NCI-H1092 (cell line): ENCODE measurements at regions not wholly inside any gene's neighbourhood (a gene's known extent, or its start where the extent isn't known, plus 50 kb on each side); places are given as distances from the start of the nearest gene placed in this dataset.
A peak's percentile ranks its signal among the peaks of the same experiment; 100 is the strongest.

ENCODE experiments used
- DNase-seq: peaks from one replicate; lab custom pipeline; 2025; lab: John Stamatoyannopoulos, UW

DNA sequence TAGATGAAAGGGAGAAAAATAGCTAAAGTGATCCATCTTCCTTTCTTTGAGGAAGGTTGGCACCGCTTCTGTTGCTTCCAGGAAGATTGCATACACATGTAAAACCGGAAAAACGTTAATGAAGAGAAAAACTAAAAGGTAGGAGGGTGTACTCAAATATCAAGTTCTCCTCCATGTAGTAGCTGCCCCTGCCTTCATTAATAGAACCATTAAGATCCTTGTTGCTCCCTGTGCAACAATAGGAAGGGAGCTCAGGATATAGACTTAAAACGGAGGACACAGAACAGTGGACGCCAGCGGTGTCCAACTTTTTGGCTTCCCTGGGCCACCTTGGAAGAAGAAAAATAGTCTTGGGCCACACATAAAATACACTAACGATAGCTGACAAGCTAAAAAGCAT, 118.9 kb downstream of the TMEM174 start:
- DNase-seq: no peak

DNA sequence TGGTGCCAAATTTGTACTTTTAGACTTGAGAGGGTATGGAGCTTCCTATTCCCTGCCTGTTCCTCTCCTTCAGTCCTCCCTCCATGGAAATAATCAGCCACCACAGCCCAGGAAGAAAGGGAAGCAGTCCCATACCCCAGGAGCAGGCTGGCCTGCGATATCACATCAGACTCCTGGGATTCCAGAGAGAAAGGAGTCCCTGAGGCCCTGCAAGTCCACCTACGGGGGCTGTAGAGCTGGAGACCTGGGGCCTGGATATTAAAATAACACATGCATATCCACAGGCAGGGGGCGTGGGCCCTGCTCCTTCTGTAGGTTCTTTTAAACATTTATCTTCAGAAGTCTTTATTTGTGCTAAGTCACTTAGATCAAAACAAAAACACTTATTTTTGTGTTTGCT, 117.2 kb downstream of the TMEM174 start:
- DNase-seq: no peak

DNA sequence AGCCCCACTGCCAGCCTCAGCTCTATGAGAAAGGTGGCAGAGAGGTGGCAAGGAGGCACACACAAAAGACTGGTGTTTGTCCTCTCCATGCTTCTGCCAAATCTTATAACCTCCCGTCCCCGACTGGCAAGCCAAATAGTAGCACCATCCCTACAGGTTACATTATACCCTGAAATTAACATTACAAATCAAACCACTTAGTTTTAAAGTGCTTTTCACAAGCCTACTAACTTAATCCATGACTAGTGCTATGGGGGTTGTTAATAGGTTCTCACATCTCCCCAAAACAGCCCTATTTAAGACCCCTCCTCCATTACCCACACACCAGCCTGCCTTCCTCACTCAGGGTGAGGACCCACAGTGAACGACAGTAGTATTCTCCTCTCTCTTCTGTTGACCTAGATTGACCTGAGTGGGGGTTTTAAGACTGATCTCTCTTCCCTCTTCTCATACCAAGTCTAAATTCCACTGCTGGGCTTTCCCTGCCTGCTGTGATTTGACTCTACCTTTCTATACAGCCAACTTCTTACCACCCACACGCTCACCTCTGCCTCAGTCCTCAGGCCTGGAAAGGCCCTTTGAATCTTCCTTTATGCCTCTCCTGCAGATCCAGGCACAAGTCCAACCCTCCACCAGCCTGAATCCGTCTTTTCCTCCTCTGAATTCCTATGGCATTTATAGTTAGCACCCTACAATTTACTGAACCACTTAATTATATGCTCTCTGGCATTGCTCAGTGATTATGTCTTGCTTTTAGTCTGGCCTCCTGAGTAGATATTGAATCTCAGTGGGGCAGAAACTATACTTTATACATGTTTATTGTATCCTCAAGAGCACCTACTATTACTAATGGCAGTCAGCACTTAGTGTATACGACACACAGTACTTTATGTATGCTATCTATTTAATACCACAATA, 116.1 kb downstream of the TMEM174 start:
- no peak for DNase-seq

DNA sequence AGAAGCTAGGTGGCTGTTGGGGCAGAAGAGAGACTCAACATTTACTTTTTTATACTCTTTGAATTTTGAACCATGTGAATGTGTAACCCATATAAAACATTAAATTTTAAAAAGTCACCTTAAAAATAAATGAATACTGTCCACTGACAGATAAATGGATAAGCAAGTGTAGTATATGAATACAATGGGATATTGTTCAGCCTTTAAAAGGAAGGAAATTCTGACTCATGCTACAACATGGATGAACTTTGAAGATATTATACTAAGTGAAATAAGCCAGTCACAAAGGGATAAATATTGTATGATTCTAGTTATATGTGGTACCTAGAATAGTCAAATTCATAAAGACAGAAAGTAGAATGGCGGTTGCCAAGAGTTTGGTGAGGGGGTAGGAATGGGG, 113.9 kb downstream of the TMEM174 start:
- DNase-seq: no peak

DNA sequence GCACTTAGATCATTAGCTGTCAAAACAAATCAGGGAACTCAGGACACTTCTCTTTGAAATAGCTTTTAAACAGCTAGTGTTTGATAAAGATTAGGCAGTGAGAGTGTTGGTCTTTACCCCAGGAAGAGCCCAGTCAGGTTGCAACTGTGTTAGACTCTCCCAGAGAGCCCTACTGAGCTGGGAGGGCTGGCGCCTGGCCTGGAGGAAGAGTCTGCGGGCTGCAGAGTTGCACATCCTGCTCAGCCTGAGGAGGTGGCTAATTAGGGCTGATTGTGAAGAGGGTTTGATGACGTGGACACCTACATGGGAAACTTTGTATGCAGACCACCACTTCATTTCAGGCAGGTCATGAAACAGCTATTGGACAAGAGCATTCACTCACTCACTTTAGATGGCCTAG, 112.0 kb downstream of the TMEM174 start:
- DNase-seq: no peak

DNA sequence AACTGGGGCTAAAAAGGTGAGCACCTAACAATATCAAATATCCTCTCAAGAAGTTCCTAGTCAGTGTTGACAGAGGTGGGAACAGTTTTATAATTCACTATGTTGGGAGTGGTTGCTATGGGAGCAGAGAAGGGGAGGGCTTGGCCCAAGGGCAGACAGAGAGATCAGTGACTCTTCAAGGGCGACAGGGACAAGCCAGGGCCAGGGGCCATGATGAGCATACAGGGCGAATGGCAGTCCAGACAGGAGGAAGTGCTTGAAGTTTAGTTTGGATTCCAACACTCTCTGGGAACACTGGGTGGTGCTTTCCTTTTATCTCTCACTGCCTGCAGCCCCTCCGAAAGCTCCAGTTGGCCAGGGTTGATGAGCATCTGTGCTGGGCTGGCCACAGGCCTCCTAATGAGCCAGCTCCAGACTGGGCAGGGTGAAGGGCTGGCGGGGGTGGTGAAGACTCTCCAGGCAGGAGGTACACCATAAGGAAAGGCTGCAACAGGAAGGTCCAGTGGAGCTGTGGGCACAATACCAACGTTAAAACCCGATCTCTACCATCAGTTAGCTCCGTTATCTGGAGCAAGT, 111.3 kb downstream of the TMEM174 start:
- DNase-seq: no peak

DNA sequence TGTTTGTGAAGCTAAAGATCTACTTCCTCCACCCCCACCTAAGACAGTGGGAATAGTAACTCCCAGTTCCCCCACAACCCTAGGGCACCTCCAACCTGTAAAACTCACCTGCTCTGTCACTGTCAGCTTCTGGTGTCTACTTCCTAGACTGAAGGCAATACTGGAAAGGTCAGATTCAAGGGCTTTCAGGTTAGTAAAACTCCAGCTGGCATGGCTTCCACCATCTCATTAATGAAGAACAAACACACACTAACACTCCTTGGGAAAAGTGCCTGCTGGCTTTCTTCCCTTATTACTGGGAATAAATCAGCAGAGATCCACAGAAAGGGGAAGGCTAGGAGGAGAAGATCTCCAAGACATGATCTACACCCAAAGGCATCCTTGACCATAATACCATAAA, 109.9 kb downstream of the TMEM174 start:
- DNase-seq: peak; percentile 32

DNA sequence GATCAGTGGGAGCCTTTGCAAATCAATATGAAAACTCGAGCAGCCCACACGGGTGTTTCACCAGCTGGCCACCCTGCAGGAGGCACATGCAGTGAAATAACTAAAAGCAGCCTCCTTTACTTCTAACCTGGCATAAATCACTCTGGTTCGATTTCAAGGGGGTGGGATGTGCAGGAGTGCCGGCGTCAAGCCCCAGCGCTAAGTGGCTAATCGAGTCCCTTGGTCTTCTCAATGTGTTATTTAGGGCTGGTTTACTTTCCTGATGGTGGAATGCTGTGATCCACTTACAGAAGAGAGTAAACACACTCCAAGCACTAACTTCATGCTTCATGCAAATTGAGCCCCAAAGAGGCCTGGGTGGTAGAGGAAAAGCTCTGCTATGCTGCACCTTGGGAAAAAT, 109.4 kb downstream of the TMEM174 start:
- peak; percentile 79 for DNase-seq

DNA sequence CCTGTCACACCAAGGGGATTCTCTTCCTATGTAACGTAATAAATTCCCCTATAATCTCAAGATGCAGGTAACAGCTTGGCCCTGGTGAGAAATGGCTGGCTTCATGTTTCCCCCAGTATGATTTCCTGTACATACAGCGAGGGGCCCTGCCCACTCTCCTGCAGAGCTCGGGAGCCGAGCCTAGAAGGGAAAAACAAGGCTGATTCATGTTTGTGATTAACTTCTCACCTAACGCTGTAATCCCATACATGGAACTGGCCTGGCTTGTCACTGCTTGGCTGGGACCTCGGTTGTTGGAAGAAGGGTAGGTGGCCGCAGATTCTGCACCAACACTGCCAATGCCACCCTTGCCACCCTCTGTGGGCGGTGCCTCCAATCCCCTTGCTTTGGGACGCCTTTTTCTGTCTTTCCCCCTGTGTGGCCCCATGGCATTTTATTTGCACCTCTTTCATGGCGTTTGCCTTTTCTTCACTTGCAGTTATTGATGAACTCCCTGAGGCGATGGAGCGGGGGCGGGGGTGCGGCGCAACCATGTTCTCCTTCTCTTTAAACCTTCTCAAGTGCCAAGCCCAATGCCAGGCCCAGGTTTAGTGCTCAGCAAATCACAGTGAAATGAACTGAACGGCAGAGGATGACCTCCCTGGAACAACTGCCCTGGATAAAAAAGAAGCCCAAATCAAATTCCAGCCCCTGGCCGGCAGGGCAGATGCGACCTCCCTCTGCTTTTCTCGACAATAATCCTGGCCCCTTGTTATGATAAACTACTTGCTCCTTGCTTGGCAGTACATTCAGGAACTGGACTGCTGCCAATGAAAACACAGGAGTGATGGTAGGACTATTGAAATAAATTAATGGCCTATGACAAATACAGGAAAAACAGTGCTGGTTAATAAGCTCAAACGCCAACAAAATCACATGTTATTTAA, 108.1 kb downstream of the TMEM174 start:
- peak; percentile 88 for DNase-seq

DNA sequence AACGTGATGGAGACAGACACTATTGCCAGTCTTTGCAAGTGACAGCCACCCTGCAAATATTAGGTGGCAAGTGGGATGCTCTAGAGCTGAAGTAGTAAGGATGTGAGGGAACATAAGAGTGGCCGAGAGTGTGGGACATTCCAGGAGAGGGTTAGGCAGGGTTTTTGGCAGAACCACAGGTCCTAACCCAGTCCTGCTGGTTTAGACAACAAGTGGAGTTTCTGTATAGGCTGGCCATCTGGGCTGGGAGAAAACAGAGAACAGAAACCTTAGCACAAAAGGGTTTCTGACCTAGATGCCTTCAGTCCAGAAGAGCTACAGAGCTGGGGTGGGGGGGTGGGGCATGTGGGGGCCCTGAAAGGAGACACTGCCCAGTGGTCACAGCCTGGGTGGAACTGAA, 107.4 kb downstream of the TMEM174 start:
- DNase-seq: no peak

DNA sequence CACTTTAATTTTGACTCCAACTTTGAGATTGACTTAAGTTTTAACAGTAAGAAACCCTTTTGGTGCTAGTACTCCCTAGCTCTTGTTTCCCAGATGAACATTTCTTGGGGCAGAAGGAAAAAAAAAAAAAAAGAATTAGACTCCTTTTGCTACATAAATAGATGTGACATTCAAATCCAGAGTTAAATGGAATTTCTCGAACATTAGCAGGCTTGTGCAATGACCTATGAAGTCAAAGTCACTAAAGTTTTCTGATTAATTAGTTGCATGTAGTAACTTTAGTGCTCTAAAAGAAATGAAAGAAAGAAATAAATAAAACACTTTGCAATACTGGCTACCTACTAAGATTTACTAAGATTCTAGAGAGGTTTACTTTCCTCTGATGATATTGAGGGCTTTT, 106.8 kb downstream of the TMEM174 start:
- DNase-seq: no peak

DNA sequence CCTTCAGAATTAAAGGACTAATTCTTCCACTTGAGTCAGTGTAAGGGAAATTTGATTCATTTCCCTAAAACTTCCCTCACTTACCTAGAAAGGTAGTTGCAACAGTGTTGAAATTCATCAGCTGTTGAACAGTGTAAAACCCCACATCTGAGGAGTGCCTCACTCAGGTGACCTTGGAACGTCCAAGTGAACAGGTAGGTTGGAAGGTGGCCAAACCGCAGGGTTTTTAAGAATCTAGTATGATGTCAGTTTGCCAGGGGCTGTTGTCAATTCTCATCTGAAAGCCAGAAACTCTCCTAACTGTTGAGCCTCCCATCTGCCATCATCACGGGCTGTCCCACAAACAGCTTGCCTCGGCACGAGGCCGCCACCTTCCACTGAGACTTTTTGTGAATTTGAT, 105.7 kb downstream of the TMEM174 start:
- no peak for DNase-seq

DNA sequence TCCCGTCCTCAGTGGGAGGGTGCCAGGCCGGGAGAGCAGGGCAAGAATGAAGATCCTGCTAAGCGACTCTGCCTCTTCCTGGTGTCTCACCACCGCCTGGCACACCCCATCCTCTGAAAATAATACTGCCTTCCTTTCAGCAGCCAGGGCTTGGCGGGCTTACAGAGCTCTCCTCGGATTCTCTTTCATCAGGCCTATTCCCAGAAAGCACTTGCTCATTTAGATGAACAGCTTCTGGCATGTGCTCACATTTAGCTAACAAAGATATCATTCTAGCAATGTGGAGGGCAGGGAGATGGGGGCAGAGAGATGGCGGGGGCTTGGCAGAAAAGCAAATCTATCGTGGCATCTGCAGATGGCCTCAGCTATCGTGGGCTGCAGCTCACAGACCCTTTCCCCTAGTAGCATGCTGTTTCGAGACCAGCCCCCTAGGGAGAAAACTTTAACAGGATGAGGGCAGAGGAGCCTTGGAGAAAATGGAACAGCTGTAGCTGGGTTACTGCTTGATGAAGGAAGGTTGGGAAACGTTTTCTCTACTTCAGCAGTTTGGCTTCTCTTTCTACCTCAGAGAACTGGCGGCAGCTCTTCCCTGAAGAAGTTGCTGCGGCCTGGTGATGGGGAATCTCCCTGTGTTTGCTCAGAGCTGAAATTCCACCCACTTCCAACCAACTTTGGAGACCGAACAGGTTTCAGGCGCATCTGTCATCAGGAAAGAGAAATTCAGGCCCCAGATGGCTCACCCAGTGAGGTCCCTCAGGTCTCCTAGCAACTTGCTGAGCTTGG, 102.1 kb downstream of the TMEM174 start:
- peak; percentile 65 for DNase-seq

DNA sequence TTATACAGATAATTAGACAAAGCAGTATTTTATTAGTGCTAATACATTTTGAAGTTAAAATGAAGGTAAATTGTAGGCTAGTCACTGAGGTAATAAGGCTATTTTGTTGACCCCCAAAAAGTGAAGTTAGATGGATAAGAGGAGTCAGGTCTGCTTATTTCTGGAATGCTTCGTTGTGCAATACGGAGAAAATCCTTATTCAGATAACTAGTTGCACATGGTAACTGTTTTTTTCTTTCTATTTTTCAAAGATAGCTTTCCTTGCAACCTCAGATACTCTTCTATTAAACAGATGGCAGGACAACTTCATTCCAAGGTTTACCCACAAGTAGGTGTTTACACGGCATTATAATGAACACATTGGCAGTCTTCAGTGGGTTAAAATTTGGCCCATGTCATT, 101.1 kb downstream of the TMEM174 start:
- DNase-seq: no peak

DNA sequence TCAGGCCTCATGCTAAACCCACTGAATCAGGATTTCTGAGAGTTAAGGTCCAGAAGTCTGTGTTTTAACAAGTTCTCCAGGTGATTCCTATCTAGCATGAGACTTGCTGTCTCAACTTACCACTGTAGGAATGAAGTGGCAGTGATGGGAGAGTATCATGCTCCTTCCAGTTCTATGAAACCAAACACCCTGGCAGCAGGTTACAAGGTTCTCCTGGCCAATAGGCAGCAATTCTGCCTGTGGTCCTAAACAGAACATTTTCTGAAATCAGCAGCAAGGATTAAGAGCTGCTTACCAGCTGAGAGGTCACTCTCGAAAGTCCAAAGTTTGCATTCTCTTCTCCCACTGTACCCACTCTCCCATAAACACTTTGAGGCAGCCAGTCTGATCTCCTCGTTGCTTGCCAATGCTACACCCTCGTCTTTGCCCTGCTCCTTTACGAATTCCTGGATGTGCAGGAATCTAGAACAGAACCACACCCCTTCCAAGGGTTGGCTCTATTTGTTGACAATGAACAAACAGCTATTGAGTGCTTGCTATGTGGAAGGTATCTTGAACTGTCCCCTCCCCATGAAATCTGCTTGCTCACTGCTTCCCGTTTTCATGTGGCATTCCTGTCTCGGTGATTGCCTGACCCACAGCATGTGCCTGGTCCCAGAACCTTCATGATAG, 100.5 kb downstream of the TMEM174 start:
- no peak for DNase-seq

DNA sequence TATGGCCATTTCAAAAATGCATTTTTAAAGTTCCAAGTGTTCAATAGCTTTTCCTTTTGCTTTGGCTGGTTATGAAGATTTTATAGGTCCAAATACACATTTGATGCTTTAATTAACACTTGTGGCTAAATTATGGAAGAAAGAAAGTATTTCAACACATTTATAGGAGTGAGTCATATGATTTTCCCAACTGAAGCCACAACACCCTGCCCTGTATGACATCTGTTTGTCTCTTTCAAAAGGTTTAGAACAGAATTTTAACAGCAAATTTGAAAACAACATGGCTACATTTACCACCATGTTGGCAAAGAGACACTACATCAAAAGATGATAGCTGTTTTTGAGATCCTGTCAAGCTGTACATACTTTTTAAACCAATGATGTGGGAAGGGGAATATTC, 99.4 kb downstream of the TMEM174 start:
- DNase-seq: no peak

DNA sequence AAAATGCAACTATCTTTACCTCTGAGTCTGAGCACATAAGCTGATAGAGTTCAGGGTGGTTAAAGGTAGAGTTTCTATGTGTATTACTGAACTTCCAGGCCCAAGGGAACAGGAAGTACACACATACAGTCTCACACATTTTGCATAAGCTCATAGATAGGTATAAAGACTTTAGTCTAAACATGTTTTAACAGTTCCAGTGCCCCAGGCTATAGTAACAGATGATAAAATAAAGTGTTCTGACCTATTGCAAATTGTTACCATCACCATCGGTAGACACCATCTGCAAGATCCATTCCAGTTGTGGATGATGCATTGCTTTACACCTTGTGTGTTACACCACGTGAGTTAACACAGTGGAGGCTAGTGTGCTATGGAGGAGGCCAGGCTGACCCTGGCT, 95.8 kb downstream of the TMEM174 start:
- no peak for DNase-seq

DNA sequence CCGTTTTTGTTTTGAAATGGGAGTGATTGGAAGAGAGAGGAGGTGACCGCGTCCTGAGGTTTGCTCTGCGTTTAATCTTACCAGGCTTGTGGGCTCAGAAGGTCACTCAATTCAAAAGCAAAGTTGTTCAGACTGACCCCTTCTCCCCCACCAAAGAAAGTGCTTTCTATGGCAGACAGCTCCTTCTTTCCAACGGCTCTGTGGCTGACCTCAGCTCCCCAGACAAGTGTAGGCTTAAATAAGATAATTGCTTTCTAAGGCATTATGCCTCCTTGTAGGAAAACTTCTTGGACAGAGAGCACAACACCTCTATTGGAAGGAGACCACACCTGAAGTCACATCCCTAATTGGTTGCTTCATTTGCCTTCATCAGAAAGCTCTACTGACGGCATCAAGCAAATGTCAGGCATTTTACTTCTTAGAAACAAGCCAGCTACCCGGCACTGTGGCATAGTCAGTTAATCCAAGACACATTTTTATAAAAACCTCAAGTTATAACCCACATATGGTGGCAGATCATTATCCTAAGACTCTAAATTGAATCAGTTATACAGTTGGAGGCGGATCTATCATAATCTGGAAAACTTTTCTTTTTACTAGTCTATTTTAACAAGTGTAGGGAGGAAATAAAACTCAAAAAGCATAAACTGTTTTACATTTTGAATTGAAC, 94.9 kb downstream of the TMEM174 start:
- DNase-seq: no peak

DNA sequence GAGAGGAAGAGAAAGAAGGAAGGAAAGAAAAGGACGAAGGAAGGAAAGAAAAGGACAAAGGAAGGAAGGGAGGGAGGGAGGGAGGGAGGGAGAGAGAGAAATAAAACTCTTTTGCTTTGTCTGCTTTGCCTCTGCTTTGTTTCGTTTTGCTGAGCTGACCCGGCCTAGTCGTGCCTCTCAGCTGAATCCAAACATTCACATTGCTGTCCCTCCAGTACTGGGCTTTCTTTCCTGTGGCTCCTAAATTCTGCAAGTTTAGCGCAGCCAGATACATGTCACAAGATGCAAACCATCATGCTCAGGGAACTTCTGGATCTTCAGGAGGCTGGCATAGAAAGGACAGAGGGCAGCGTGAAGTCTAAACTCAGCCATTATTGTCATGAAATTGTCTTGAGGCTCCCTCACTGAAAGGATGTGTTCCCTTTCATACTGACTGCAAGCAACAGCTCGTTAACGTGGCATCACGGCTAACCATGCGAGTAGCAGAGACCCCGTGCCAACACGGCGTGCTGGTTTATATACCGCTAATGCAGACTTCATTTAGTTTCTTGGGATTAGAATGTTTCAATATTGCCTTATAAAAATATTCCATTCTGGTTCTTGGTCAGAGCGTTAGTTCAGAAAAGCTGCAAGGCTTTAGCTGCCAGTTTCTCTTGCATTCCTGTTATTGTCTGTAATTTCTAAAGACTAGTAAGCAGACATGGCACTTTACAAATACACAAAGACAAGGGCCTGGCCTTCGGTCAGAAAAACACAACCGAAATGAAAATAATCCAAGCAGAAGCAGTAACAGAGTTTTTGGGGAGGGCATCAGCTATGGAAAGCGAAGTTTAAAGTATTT, 94.2 kb downstream of the TMEM174 start:
- DNase-seq: no peak
